ENCODE measurements at regions not wholly inside any gene's neighbourhood (a gene's known extent, or its start where the extent isn't known, plus 50 kb on each side); places are given as distances from the start of the nearest gene placed in this dataset.

- no peaks in the 10 kb centered on the region for H3K79me2 ChIP-seq (ENCODE audit: control insufficient read depth, insufficient read depth, low read length)
- H3K4me3 ChIP-seq, result no peak overlapping the region
- no peaks in the 10 kb centered on the region for H3K4me1 ChIP-seq (replicated peaks in 1 of 2; ENCODE audit: control insufficient read depth in 2 of 2, insufficient read depth in 2 of 2, low read length in 2 of 2)
- FAIRE-seq, result no peak
- H3K27ac ChIP-seq (ENCODE audit: extremely low read depth, low read depth, low read length), result no peak overlapping the region
- DNase-seq (ENCODE audit: extremely low read depth in 1 of 4, low spot score in 3 of 4), result no peak
- intact Hi-C loops (cut with micrococcal nuclease), result no loop called here
- no peak overlapping the region for H2AFZ ChIP-seq (ENCODE audit: low read depth, low read length)
- H4K20me1 ChIP-seq (replicated peaks; ENCODE audit: control insufficient read depth, insufficient read depth, low read length), result no peaks in the 10 kb centered on the region
- no TSS peak for BruUV-seq (replicated peaks)
- no peak overlapping the region for H3K9ac ChIP-seq (ENCODE audit: insufficient read depth in 1 of 2, low read depth in 2 of 2, low read length in 2 of 2)
- no peaks in the 10 kb centered on the region for H3K27me3 ChIP-seq (ENCODE audit: control insufficient read depth in 2 of 2, insufficient read depth in 2 of 2, low read length in 2 of 2)
- CTCF ChIA-PET (ENCODE audit: low intra/inter-chr PET ratio), result no interaction called here
- no peaks in the 10 kb centered on the region; the same call in 1 of the 2 replicates for H3K9me3 ChIP-seq (replicated peaks; ENCODE audit: control insufficient read depth, insufficient read depth, low read depth, low read length)
- no peaks in the 10 kb centered on the region for H3K9me1 ChIP-seq (ENCODE audit: control insufficient read depth, insufficient read depth, low read length)
- no peak overlapping the region for H3K4me2 ChIP-seq (ENCODE audit: insufficient read depth, low read length)
- no peaks in the 10 kb centered on the region for H3K36me3 ChIP-seq (ENCODE audit: control insufficient read depth, insufficient read depth, low read length)
- POLR2A ChIA-PET, result no interaction called here
- ATAC-seq, result no peak
- 4% methylated on average over 6 of the region's 6 CpGs for WGBS (ENCODE audit: insufficient coverage, low coverage, missing lambda C conversion rate)
- in situ Hi-C loops (cut with MboI), result no loop called here
- TF ChIP-seq ZNF766 (CRISPR knock-in tag; conservative IDR thresholded peaks at IDR 0.05) (no peak), CREB1 (IDR thresholded peaks at IDR 0.05) (no peak), CREB1 (CRISPR knock-in tag; IDR thresholded peaks at IDR 0.05) (no peak), ASH1L (IDR thresholded peaks at IDR 0.05; ENCODE audit: borderline replicate concordance, low read depth, partially characterized antibody) (no peak), SRSF7 (optimal IDR thresholded peaks at IDR 0.05; ENCODE audit: low read depth, low read length) (no peak), NR2F6 (CRISPR knock-in tag; IDR thresholded peaks at IDR 0.05) (no peak), DIDO1 (tag; IDR thresholded peaks at IDR 0.05; ENCODE audit: low read depth) (no peak), ARID1B (IDR thresholded peaks at IDR 0.05) (no peak), SPI1 (IDR thresholded peaks at IDR 0.05; ENCODE audit: borderline replicate concordance, low read depth, low read length) (no peak), E4F1 (CRISPR knock-in tag; IDR thresholded peaks at IDR 0.05; ENCODE audit: borderline replicate concordance) (no peak), ZHX1 (conservative IDR thresholded peaks at IDR 0.05; ENCODE audit: low read length) (no peak), ZBTB26 (CRISPR knock-in tag; IDR thresholded peaks at IDR 0.05) (no peak), ZFP91 (CRISPR knock-in tag; IDR thresholded peaks at IDR 0.05) (no peak), ZNF668 (CRISPR knock-in tag; IDR thresholded peaks at IDR 0.05) (no peak)
Measured at GRCh38 chr5:113909782-113910181, 396.3 kb downstream of the YTHDC2 start.
